ENCODE measurements at regions not wholly inside any gene's neighbourhood (a gene's known extent, or its start where the extent isn't known, plus 50 kb on each side); places are given as distances from the start of the nearest gene placed in this dataset.
"Not testable (repeated sequence)": the region's sequence is repeated elsewhere in the genome, so short reads cannot be mapped to it uniquely, and the experiment has no call there.

- POLR2A ChIA-PET (ENCODE audit: partially characterized antibody); H2AFZ ChIP-seq (ENCODE audit: low read length): not testable (repeated sequence)
- H3K9me3 ChIP-seq (ENCODE audit: insufficient read depth in 2 of 2, low read depth in 1 of 2, low read length in 1 of 2), result peaks cover 50 to 88% of the 10 kb centered on the region in 2 experiments
Observed at GRCh38 chr4:49514841-49515240, 528.8 kb downstream of the CWH43 start.

GRCh38 chr4:49515241-49515640 is 529.2 kb downstream of the CWH43 start:
- H4K20me1 ChIP-seq (replicated peaks in 1 of 2; ENCODE audit: control insufficient read depth in 1 of 2, insufficient read depth in 2 of 2, low read length in 2 of 2); H3K79me2 ChIP-seq (ENCODE audit: control insufficient read depth in 1 of 2, insufficient read depth in 2 of 2, low read length in 2 of 2); H3K36me3 ChIP-seq (ENCODE audit: control insufficient read depth in 2 of 4, insufficient read depth in 4 of 4, low read length in 3 of 4); H2AK5ac ChIP-seq (ENCODE audit: low read depth, low read length); H2BK12ac ChIP-seq (ENCODE audit: low read depth, low read length); H3K27ac ChIP-seq (ENCODE audit: low read depth, low read length); H3K4me3 ChIP-seq (ENCODE audit: extremely low read depth in 1 of 4, insufficient read depth in 2 of 4, low read depth in 3 of 4, low read length in 4 of 4); H4K91ac ChIP-seq (replicated peaks; ENCODE audit: insufficient read length, low read length); H3K23me2 ChIP-seq (ENCODE audit: low read depth, low read length); H3K79me1 ChIP-seq (ENCODE audit: low read depth, low read length); H3K4me1 ChIP-seq (replicated peaks in 1 of 4; ENCODE audit: control insufficient read depth in 3 of 4, insufficient read depth in 4 of 4, low read length in 3 of 4); H3K9ac ChIP-seq (replicated peaks in 1 of 4; ENCODE audit: extremely low read depth in 1 of 4, low read depth in 3 of 4, low read length in 3 of 4); POLR2A ChIA-PET (ENCODE audit: partially characterized antibody); H2BK20ac ChIP-seq (ENCODE audit: low read length); H3K27me3 ChIP-seq (replicated peaks in 1 of 4; ENCODE audit: control insufficient read depth in 3 of 4, extremely low read depth in 1 of 4, insufficient read depth in 3 of 4, low read length in 3 of 4); H3K56ac ChIP-seq (replicated peaks; ENCODE audit: insufficient read length, low read depth, low read length); FAIRE-seq; H2AFZ ChIP-seq (ENCODE audit: low read length); H2BK120ac ChIP-seq (replicated peaks; ENCODE audit: low read depth, low read length); CTCF ChIA-PET (ENCODE audit: partially characterized antibody); H3K4me2 ChIP-seq (ENCODE audit: insufficient read depth in 1 of 2, low read depth in 2 of 2, low read length in 2 of 2); H3K4ac ChIP-seq (replicated peaks; ENCODE audit: insufficient read length, low read depth, low read length); H4K5ac ChIP-seq (ENCODE audit: insufficient read length, low read depth, low read length); H2BK5ac ChIP-seq (ENCODE audit: low read depth, low read length); H3K23ac ChIP-seq (ENCODE audit: insufficient read length); DNase-seq (ENCODE audit: low read depth in 1 of 2, low spot score in 2 of 2); H4K8ac ChIP-seq (ENCODE audit: extremely low read depth, insufficient read depth, low read length); H2BK15ac ChIP-seq (ENCODE audit: low read length); H3K14ac ChIP-seq (ENCODE audit: insufficient read length); H3K18ac ChIP-seq (ENCODE audit: extremely low read depth, low read length): not testable (repeated sequence)
- peaks cover 48 to 86% of the 10 kb centered on the region in 2 experiments for H3K9me3 ChIP-seq (ENCODE audit: insufficient read depth in 2 of 2, low read depth in 1 of 2, low read length in 1 of 2)
- WGBS, 2 experiments (ENCODE audit: extremely low coverage in 1 of 2, insufficient coverage in 1 of 2, insufficient read length in 1 of 2, insufficient replicate concordance in 2 of 2, low coverage in 1 of 2, low lambda C conversion rate in 2 of 2, missing lambda C conversion rate in 1 of 2), result 77% methylated on average over 9 of the region's 10 CpGs; no CpG with 5 or more reads in 1 of the 2 experiments

More at GRCh38 chr4:49514841-49515240, 528.8 kb downstream of the CWH43 start:
- H2BK120ac ChIP-seq (replicated peaks; ENCODE audit: low read depth, low read length); H3K9ac ChIP-seq (replicated peaks in 1 of 4; ENCODE audit: extremely low read depth in 1 of 4, low read depth in 3 of 4, low read length in 3 of 4); H3K4me1 ChIP-seq (replicated peaks in 1 of 4; ENCODE audit: control insufficient read depth in 3 of 4, insufficient read depth in 4 of 4, low read length in 3 of 4); DNase-seq (ENCODE audit: low read depth in 1 of 2, low spot score in 2 of 2); H4K20me1 ChIP-seq (replicated peaks in 1 of 2; ENCODE audit: control insufficient read depth in 1 of 2, insufficient read depth in 2 of 2, low read length in 2 of 2); H2AK5ac ChIP-seq (ENCODE audit: low read depth, low read length); H4K5ac ChIP-seq (ENCODE audit: insufficient read length, low read depth, low read length); H3K79me2 ChIP-seq (ENCODE audit: control insufficient read depth in 1 of 2, insufficient read depth in 2 of 2, low read length in 2 of 2); H3K18ac ChIP-seq (ENCODE audit: extremely low read depth, low read length); H2BK15ac ChIP-seq (ENCODE audit: low read length); H3K4ac ChIP-seq (replicated peaks; ENCODE audit: insufficient read length, low read depth, low read length); H2BK20ac ChIP-seq (ENCODE audit: low read length); H3K27me3 ChIP-seq (replicated peaks in 1 of 4; ENCODE audit: control insufficient read depth in 3 of 4, extremely low read depth in 1 of 4, insufficient read depth in 3 of 4, low read length in 3 of 4); H3K36me3 ChIP-seq (ENCODE audit: control insufficient read depth in 2 of 4, insufficient read depth in 4 of 4, low read length in 3 of 4); H2BK5ac ChIP-seq (ENCODE audit: low read depth, low read length); H2BK12ac ChIP-seq (ENCODE audit: low read depth, low read length); H3K4me2 ChIP-seq (ENCODE audit: insufficient read depth in 1 of 2, low read depth in 2 of 2, low read length in 2 of 2); FAIRE-seq; H3K79me1 ChIP-seq (ENCODE audit: low read depth, low read length); H3K27ac ChIP-seq (ENCODE audit: low read depth, low read length); H3K4me3 ChIP-seq (ENCODE audit: extremely low read depth in 1 of 4, insufficient read depth in 2 of 4, low read depth in 3 of 4, low read length in 4 of 4); H3K14ac ChIP-seq (ENCODE audit: insufficient read length); H4K91ac ChIP-seq (replicated peaks; ENCODE audit: insufficient read length, low read length); H3K23ac ChIP-seq (ENCODE audit: insufficient read length); H3K56ac ChIP-seq (replicated peaks; ENCODE audit: insufficient read length, low read depth, low read length); H3K23me2 ChIP-seq (ENCODE audit: low read depth, low read length); H4K8ac ChIP-seq (ENCODE audit: extremely low read depth, insufficient read depth, low read length); CTCF ChIA-PET (ENCODE audit: partially characterized antibody): not testable (repeated sequence)
- 78% methylated on average over 6 of the region's 6 CpGs; no CpG with 5 or more reads in 1 of the 2 experiments for WGBS, 2 experiments (ENCODE audit: extremely low coverage in 1 of 2, insufficient coverage in 1 of 2, insufficient read length in 1 of 2, insufficient replicate concordance in 2 of 2, low coverage in 1 of 2, low lambda C conversion rate in 2 of 2, missing lambda C conversion rate in 1 of 2)

All from H1 (cell line).